Astrocyte of the spinal cord (primary cell): ENCODE measurements at regions not wholly inside any gene's neighbourhood (a gene's known extent, or its start where the extent isn't known, plus 50 kb on each side); places are given as distances from the start of the nearest gene placed in this dataset.

Experiments used
- DNase-seq: peaks from one replicate; pipeline ENCODE4 v3.0.0; 2011; ENCODE audit warnings: low read depth, low spot score
- H3K4me3 ChIP-seq: 2 replicates; pipeline ENCODE4 v1.5.1; 2011; ENCODE audit warnings: low read depth, mild to moderate bottlenecking, low read length, moderate library complexity
- CTCF ChIP-seq: IDR thresholded peaks from 2 replicates; pipeline ENCODE4 v1.5.1; 2012; ENCODE audit warnings: low read depth, mild to moderate bottlenecking, low read length, inconsistent platforms
- in situ Hi-C: cut with HindIII; loops from 2 replicates; pipeline ENCODE4 v1.10.0; 2017; ENCODE audit warnings: low sequenced_read_pairs

- in situ Hi-C loops: no loop called here
- no peak for TF ChIP-seq CTCF
- H3K4me3 ChIP-seq: no peak overlapping the region
- DNase-seq: no peak
These were observed 409.7 kb upstream of the FANCL start for GRCh38 chr2:58650781-58651180.

GRCh38 chr2:58649756-58650155, 408.6 kb upstream of the FANCL start:
- no peak for TF ChIP-seq CTCF
- H3K4me3 ChIP-seq: no peak overlapping the region
- DNase-seq: no peak
- in situ Hi-C loops: no loop called here

- no peak for TF ChIP-seq CTCF
- in situ Hi-C loops: no loop called here
- no peak for DNase-seq
- H3K4me3 ChIP-seq: no peak overlapping the region
These were observed 403.9 kb upstream of the FANCL start for GRCh38 chr2:58645017-58645416.

GRCh38 chr2:58644451-58644850, 403.3 kb upstream of the FANCL start:
- DNase-seq: no peak
- in situ Hi-C loops: no loop called here
- TF ChIP-seq CTCF: no peak
- no peak overlapping the region for H3K4me3 ChIP-seq

- no peak for TF ChIP-seq CTCF
- no peak overlapping the region for H3K4me3 ChIP-seq
- in situ Hi-C loops: no loop called here
These were observed 399.9 kb upstream of the FANCL start for GRCh38 chr2:58641001-58641400.

GRCh38 chr2:58640042-58640441, 398.9 kb upstream of the FANCL start:
- no peak for DNase-seq
- no peak for TF ChIP-seq CTCF
- in situ Hi-C loops: no loop called here
- no peak overlapping the region for H3K4me3 ChIP-seq

More at GRCh38 chr2:58641001-58641400, 399.9 kb upstream of the FANCL start:
- no peak for DNase-seq

GRCh38 chr2:58638256-58638805, 397.2 kb upstream of the FANCL start:
- DNase-seq: peak; percentile 5
- in situ Hi-C loops: no loop called here
- no peak for TF ChIP-seq CTCF
- no peak overlapping the region for H3K4me3 ChIP-seq
